ENCODE measurements at regions not wholly inside any gene's neighbourhood (a gene's known extent, or its start where the extent isn't known, plus 50 kb on each side); places are given as distances from the start of the nearest gene placed in this dataset.

DNA sequence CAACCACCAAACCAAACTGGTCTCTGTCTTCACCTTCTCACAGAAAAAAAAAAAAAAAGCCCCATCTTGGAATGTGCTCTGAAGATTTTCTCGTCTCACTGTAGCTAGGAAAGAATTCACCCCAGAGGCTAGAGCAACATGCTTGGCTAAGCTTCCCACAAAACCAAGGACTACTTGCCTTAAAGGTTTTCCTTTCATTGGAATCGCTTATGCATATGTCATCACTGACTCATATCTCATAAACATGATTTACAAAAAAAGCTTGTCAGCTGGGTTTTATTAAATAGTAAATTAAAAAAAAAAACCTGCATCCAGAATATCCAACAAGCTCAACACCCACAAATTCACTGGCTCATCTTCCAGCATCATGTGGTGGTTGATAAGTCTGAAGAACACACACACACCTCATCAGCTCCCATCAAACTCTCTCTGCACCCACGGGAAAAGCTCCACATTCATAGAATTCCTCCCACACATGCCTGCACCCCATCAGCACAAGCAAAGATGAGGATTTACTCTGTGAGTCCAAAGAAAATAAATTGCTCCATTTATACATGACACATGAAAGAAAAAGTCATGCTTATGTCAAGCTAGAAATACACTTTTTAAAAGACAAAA lies 182.0 kb upstream of the TRIB2 start:
- TF ChIP-seq POLR2A (IDR thresholded peaks at IDR 0.05; ENCODE audit: extremely low read depth, insufficient read length) (no peak), MYC (IDR thresholded peaks at IDR 0.05; ENCODE audit: low read depth, low read length) (no peak)
- TF ChIP-seq, protein P1, sequence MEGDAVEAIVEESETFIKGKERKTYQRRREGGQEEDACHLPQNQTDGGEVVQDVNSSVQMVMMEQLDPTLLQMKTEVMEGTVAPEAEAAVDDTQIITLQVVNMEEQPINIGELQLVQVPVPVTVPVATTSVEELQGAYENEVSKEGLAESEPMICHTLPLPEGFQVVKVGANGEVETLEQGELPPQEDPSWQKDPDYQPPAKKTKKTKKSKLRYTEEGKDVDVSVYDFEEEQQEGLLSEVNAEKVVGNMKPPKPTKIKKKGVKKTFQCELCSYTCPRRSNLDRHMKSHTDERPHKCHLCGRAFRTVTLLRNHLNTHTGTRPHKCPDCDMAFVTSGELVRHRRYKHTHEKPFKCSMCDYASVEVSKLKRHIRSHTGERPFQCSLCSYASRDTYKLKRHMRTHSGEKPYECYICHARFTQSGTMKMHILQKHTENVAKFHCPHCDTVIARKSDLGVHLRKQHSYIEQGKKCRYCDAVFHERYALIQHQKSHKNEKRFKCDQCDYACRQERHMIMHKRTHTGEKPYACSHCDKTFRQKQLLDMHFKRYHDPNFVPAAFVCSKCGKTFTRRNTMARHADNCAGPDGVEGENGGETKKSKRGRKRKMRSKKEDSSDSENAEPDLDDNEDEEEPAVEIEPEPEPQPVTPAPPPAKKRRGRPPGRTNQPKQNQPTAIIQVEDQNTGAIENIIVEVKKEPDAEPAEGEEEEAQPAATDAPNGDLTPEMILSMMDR (IDR thresholded peaks at IDR 0.05; ENCODE audit: low read depth, low read length) = no peak
- TF ChIP-seq, protein P2, sequence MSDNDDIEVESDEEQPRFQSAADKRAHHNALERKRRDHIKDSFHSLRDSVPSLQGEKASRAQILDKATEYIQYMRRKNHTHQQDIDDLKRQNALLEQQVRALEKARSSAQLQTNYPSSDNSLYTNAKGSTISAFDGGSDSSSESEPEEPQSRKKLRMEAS (IDR thresholded peaks at IDR 0.05; ENCODE audit: low read depth, low read length) = no peak
